ENCODE measurements at regions not wholly inside any gene's neighbourhood (a gene's known extent, or its start where the extent isn't known, plus 50 kb on each side); places are given as distances from the start of the nearest gene placed in this dataset.

DNA sequence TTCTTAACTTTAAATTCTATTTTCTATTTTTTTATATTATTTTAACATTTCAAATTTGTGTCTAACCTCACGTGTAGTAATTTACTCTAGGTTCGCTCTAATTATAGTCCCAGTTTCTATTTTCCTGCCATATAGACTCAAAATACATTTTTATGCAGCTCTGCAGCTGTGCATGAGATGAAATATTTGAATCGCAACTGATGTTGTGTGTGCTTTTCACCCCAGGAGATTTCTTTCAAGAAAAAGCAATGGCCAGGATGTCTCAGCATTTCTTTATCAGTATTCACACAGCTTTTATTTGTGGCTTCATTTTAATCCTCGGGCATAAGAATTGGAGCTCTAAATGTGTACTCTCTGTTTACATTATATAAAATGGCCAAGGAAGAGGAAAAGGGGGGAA is 157.6 kb downstream of the HDGFL1 start:
- H3K9ac ChIP-seq (ENCODE audit: low read length in 5 of 5): no peak overlapping the region
- H3K27ac ChIP-seq (ENCODE audit: low read depth, low read length): no peak overlapping the region
- H3K27me3 ChIP-seq (ENCODE audit: control insufficient read depth in 5 of 5, insufficient read depth in 4 of 5, low read length in 5 of 5): no peaks in the 10 kb centered on the region
- H3K4me3 ChIP-seq (ENCODE audit: low read depth in 1 of 5, low read length in 5 of 5): no peak overlapping the region
- H3K36me3 ChIP-seq (ENCODE audit: control insufficient read depth in 5 of 5, insufficient read depth in 5 of 5, low read length in 5 of 5): no peaks in the 10 kb centered on the region
- no peaks in the 10 kb centered on the region for H3K4me1 ChIP-seq (ENCODE audit: control insufficient read depth in 5 of 5, insufficient read depth in 5 of 5, low read length in 5 of 5)
- peaks cover 0 to 12% (median 3%) of the 10 kb centered on the region in 5 donors for H3K9me3 ChIP-seq (ENCODE audit: control insufficient read depth in 5 of 5, low read length in 5 of 5)

DNA sequence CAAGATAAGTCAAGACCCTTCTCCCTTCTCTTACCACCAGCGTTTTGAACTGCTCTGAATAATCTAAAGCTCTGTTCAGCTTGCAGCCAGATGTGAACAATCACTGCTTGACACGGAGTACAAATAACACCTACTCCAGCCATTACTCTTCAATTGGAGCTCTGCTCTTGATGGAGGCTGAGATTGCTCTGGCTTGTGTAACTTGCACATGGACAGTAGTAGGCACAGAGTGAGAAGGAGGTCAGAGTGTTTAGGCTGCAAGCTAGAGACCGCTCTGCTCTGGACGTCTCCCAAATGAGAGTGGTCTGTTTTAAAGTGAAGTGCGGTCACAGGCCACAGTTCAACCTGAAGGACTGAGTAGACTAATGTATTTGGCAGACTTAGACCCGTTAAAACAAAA is 158.3 kb downstream of the HDGFL1 start:
- Histone ChIP-seq H3K27me3 (ENCODE audit: control insufficient read depth in 5 of 5, insufficient read depth in 4 of 5, low read length in 5 of 5) (no peaks in the 10 kb centered on the region), H3K4me3 (ENCODE audit: low read depth in 1 of 5, low read length in 5 of 5) (no peak overlapping the region), H3K9ac (ENCODE audit: low read length in 5 of 5) (no peak overlapping the region), H3K4me1 (ENCODE audit: control insufficient read depth in 5 of 5, insufficient read depth in 5 of 5, low read length in 5 of 5) (peaks cover 0 to 3% (median 0%) of the 10 kb centered on the region in 5 donors), H3K36me3 (ENCODE audit: control insufficient read depth in 5 of 5, insufficient read depth in 5 of 5, low read length in 5 of 5) (no peaks in the 10 kb centered on the region), H3K27ac (ENCODE audit: low read depth, low read length) (no peak overlapping the region), H3K9me3 (ENCODE audit: control insufficient read depth in 5 of 5, low read length in 5 of 5) (peaks cover 0 to 9% (median 1%) of the 10 kb centered on the region in 5 donors)

DNA sequence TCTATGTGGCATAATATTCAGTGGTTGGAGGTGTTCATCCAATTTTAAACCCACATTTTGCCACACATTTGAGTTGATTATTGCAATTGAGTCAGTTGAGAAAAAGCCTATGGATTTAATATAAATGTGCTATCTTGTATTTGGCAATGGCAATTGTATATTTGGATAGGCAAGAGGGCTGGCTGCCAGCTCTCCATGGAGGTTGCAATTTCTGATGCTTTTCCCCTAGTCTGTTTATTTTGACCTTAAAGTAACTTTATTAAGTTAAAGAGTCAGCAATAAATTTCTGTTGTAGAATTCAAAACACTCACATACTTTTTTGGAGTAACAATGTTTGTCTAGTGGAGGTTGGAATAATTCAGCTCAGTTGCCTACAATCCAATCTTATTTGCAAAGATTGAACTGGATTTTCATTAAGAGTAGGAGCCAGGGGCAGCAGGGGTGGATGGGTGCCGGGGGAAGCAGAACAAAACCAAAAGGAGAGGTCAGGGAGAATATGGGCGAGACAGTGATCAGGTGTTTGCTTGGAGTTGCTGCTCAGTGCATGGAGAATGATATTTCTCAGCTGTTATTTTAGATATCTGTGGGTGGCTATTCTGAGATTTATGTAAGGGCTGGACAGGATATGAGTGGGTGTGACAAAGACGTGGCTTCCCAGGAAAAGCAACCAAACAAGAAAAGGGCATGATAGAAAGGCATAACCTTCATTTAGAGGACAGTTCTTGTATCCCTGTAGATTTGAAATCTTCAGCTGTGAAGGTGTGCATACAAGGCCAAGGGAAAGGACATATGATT is 163.0 kb downstream of the HDGFL1 start:
- Histone ChIP-seq H3K4me3 (ENCODE audit: low read depth in 1 of 5, low read length in 5 of 5) (no peak overlapping the region), H3K4me1 (ENCODE audit: control insufficient read depth in 5 of 5, insufficient read depth in 5 of 5, low read length in 5 of 5) (peaks cover 0 to 3% (median 0%) of the 10 kb centered on the region in 5 donors), H3K36me3 (ENCODE audit: control insufficient read depth in 5 of 5, insufficient read depth in 5 of 5, low read length in 5 of 5) (no peaks in the 10 kb centered on the region), H3K9ac (ENCODE audit: low read length in 5 of 5) (no peak overlapping the region), H3K27me3 (ENCODE audit: control insufficient read depth in 5 of 5, insufficient read depth in 4 of 5, low read length in 5 of 5) (no peaks in the 10 kb centered on the region), H3K9me3 (ENCODE audit: control insufficient read depth in 5 of 5, low read length in 5 of 5) (no peaks in the 10 kb centered on the region), H3K27ac (ENCODE audit: low read depth, low read length) (no peak overlapping the region)

DNA sequence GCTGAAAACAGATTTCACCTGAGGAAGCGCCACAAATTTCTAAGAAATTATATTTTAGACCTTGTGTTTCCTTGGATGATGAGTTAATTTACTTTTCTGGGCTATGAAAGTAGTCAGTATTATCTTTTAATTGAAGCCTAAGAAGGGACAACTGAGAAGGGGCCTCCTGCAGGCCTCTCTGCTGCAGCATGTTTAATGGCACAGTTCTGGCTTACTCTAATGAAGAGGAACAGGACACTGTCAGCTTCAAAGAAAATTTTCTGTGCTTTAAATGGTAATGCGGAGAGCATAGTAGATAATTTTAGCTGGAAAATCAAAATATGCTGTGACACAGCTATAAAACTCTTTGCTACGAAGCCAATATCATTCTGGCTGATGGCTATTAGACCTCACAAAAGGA is 167.4 kb downstream of the HDGFL1 start:
- Histone ChIP-seq H3K4me3 (ENCODE audit: low read depth in 1 of 5, low read length in 5 of 5) (no peak overlapping the region), H3K36me3 (ENCODE audit: control insufficient read depth in 5 of 5, insufficient read depth in 5 of 5, low read length in 5 of 5) (no peaks in the 10 kb centered on the region), H3K27me3 (ENCODE audit: control insufficient read depth in 5 of 5, insufficient read depth in 4 of 5, low read length in 5 of 5) (no peaks in the 10 kb centered on the region), H3K9me3 (ENCODE audit: control insufficient read depth in 5 of 5, low read length in 5 of 5) (no peaks in the 10 kb centered on the region), H3K4me1 (ENCODE audit: control insufficient read depth in 5 of 5, insufficient read depth in 5 of 5, low read length in 5 of 5) (peaks cover 0 to 3% (median 0%) of the 10 kb centered on the region in 5 donors), H3K9ac (ENCODE audit: low read length in 5 of 5) (no peak overlapping the region), H3K27ac (ENCODE audit: low read depth, low read length) (no peak overlapping the region)

DNA sequence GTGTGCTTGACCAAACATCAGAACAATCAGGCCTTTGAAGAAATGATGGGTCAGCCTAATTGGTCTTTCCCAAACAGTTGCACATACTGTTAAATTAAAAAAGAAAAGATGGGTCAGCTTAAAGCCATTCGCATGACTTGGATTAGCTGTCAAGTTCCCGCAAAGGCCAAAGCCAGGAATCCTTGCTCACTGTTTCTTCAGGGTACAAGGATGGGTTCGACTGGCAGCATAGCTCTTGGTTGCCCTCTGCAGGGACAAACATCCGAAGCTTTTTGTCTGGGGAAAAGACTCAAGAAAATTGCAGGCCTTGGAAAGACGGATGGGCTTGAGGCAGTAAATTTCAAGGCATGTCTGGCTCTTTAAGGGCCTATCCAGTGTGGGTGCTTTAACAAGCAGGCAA is 168.0 kb downstream of the HDGFL1 start:
- no peaks in the 10 kb centered on the region for H3K36me3 ChIP-seq (ENCODE audit: control insufficient read depth in 5 of 5, insufficient read depth in 5 of 5, low read length in 5 of 5)
- no peak overlapping the region for H3K9ac ChIP-seq (ENCODE audit: low read length in 5 of 5)
- no peak overlapping the region for H3K4me3 ChIP-seq (ENCODE audit: low read depth in 1 of 5, low read length in 5 of 5)
- no peaks in the 10 kb centered on the region for H3K27me3 ChIP-seq (ENCODE audit: control insufficient read depth in 5 of 5, insufficient read depth in 4 of 5, low read length in 5 of 5)
- H3K9me3 ChIP-seq (ENCODE audit: control insufficient read depth in 5 of 5, low read length in 5 of 5): no peaks in the 10 kb centered on the region
- H3K4me1 ChIP-seq (ENCODE audit: control insufficient read depth in 5 of 5, insufficient read depth in 5 of 5, low read length in 5 of 5): peaks cover 0 to 3% (median 0%) of the 10 kb centered on the region in 5 donors
- no peak overlapping the region for H3K27ac ChIP-seq (ENCODE audit: low read depth, low read length)

DNA sequence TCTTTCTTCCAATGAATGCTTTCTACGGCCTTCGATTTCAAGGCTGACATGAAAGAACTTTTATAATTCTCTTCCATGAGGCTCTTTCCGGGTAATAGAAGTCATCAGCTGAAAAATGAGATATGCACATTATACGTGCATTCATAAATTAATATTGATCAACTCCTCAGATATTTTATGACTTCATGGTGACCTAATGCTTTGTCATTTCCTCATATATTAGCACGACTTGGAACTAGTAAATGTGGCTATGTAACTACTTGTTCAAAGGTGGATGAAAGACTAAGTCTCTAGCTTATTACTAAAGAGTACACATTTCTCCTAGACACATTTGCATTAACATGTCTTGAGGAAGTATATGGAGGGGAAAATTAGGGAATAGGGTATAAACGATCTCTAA is 168.8 kb downstream of the HDGFL1 start:
- Histone ChIP-seq H3K27me3 (ENCODE audit: control insufficient read depth in 5 of 5, insufficient read depth in 4 of 5, low read length in 5 of 5) (no peaks in the 10 kb centered on the region), H3K4me1 (ENCODE audit: control insufficient read depth in 5 of 5, insufficient read depth in 5 of 5, low read length in 5 of 5) (no peaks in the 10 kb centered on the region), H3K9ac (ENCODE audit: low read length in 5 of 5) (no peak overlapping the region), H3K9me3 (ENCODE audit: control insufficient read depth in 5 of 5, low read length in 5 of 5) (no peaks in the 10 kb centered on the region), H3K27ac (ENCODE audit: low read depth, low read length) (no peak overlapping the region), H3K4me3 (ENCODE audit: low read depth in 1 of 5, low read length in 5 of 5) (no peak overlapping the region), H3K36me3 (ENCODE audit: control insufficient read depth in 5 of 5, insufficient read depth in 5 of 5, low read length in 5 of 5) (no peaks in the 10 kb centered on the region)

DNA sequence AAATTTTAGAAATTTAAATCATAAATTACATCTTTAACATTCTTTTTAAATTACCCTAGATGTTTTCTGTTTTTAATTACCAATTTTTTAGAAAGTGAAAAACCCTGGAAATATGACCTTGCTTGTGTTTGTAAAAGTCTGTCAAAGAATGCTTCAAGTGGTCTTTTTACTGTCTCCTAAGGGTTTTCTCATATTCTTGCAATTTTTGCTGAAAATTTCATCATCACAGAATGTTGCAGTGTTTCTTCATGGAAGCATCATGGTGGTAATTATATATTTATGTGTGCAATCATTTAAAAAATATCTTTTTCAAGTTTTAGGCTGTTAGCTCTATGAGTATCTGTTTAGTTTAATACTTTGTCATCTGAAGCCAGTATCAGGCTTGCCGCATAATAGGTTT is 178.2 kb downstream of the HDGFL1 start:
- no peak overlapping the region for H3K4me3 ChIP-seq (ENCODE audit: low read depth in 1 of 5, low read length in 5 of 5)
- no peaks in the 10 kb centered on the region for H3K9me3 ChIP-seq (ENCODE audit: control insufficient read depth in 5 of 5, low read length in 5 of 5)
- H3K27ac ChIP-seq (ENCODE audit: low read depth, low read length): no peak overlapping the region
- no peaks in the 10 kb centered on the region for H3K27me3 ChIP-seq (ENCODE audit: control insufficient read depth in 5 of 5, insufficient read depth in 4 of 5, low read length in 5 of 5)
- no peak overlapping the region for H3K9ac ChIP-seq (ENCODE audit: low read length in 5 of 5)
- H3K36me3 ChIP-seq (ENCODE audit: control insufficient read depth in 5 of 5, insufficient read depth in 5 of 5, low read length in 5 of 5): no peaks in the 10 kb centered on the region
- no peaks in the 10 kb centered on the region for H3K4me1 ChIP-seq (ENCODE audit: control insufficient read depth in 5 of 5, insufficient read depth in 5 of 5, low read length in 5 of 5)

DNA sequence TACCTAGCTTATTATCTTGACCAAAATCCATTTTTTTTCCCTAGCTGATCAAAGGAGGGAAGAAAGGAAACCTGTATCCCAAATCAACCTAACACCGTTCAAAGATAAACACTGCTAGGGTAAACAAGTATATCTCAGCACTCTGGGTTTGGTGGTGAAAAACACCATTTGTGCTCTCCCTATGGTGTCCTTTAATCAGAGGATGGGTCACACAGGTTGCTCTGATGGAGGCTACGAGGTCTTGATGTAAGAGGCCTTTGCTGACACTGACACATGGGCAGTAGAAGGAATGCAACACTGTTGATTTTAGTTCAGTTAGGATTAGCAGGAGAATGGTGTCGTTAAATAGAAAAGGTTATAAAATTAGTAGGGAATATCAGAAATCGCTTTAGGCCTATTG is 179.3 kb downstream of the HDGFL1 start:
- Histone ChIP-seq H3K4me1 (ENCODE audit: control insufficient read depth in 5 of 5, insufficient read depth in 5 of 5, low read length in 5 of 5) (no peaks in the 10 kb centered on the region), H3K27ac (ENCODE audit: low read depth, low read length) (no peak overlapping the region), H3K27me3 (ENCODE audit: control insufficient read depth in 5 of 5, insufficient read depth in 4 of 5, low read length in 5 of 5) (no peaks in the 10 kb centered on the region), H3K9me3 (ENCODE audit: control insufficient read depth in 5 of 5, low read length in 5 of 5) (no peaks in the 10 kb centered on the region), H3K36me3 (ENCODE audit: control insufficient read depth in 5 of 5, insufficient read depth in 5 of 5, low read length in 5 of 5) (no peaks in the 10 kb centered on the region), H3K4me3 (ENCODE audit: low read depth in 1 of 5, low read length in 5 of 5) (no peak overlapping the region), H3K9ac (ENCODE audit: low read length in 5 of 5) (no peak overlapping the region)

DNA sequence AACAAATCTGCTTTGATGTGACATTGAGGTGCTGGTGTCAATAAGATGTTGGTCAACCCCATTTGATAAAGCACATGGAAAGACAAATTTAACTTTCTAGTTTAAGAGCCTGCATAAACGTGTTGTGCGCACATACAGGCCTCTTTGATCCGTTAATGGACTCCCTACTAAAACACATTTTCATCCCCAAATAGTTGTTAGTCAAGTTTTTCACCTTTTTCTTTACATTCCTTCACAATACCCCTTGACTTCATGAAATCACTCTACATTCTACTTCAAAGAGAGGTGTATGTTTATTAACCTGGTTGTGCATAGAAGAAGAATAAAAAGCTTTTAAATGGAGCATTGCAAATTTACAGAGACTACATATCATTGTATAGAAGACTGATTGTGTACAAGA is 180.3 kb downstream of the HDGFL1 start:
- Histone ChIP-seq H3K27ac (ENCODE audit: low read depth, low read length) (no peak overlapping the region), H3K4me1 (ENCODE audit: control insufficient read depth in 5 of 5, insufficient read depth in 5 of 5, low read length in 5 of 5) (no peaks in the 10 kb centered on the region), H3K9me3 (ENCODE audit: control insufficient read depth in 5 of 5, low read length in 5 of 5) (no peaks in the 10 kb centered on the region), H3K36me3 (ENCODE audit: control insufficient read depth in 5 of 5, insufficient read depth in 5 of 5, low read length in 5 of 5) (no peaks in the 10 kb centered on the region), H3K9ac (ENCODE audit: low read length in 5 of 5) (no peak overlapping the region), H3K4me3 (ENCODE audit: low read depth in 1 of 5, low read length in 5 of 5) (no peak overlapping the region), H3K27me3 (ENCODE audit: control insufficient read depth in 5 of 5, insufficient read depth in 4 of 5, low read length in 5 of 5) (no peaks in the 10 kb centered on the region)

DNA sequence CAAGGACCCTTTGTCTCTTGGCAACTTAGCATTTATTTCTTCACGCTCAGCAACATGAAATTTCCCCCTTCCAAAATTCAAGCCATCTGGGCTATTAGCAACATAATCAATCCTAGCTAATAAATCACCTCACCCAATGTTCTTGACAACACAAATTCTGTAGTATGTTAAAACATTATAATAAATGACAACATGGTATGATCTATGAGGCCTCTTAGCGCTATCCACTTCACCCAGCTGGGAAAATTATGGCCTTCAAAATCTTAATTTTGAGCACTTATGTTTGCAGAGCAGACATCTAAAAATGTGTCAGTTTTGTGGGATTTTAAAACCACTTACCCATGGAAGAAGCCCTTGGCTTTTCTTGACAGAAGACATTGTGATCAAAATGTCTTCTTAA is 181.9 kb downstream of the HDGFL1 start:
- Histone ChIP-seq H3K27ac (ENCODE audit: low read depth, low read length) (no peak overlapping the region), H3K4me1 (ENCODE audit: control insufficient read depth in 5 of 5, insufficient read depth in 5 of 5, low read length in 5 of 5) (peaks cover 0 to 7% (median 0%) of the 10 kb centered on the region in 5 donors), H3K4me3 (ENCODE audit: low read depth in 1 of 5, low read length in 5 of 5) (no peak overlapping the region), H3K27me3 (ENCODE audit: control insufficient read depth in 5 of 5, insufficient read depth in 4 of 5, low read length in 5 of 5) (no peaks in the 10 kb centered on the region), H3K9me3 (ENCODE audit: control insufficient read depth in 5 of 5, low read length in 5 of 5) (no peaks in the 10 kb centered on the region), H3K36me3 (ENCODE audit: control insufficient read depth in 5 of 5, insufficient read depth in 5 of 5, low read length in 5 of 5) (no peaks in the 10 kb centered on the region), H3K9ac (ENCODE audit: low read length in 5 of 5) (no peak overlapping the region)

Data from subcutaneous abdominal adipose tissue (tissue), 5 donors.